ENCODE measurements at regions not wholly inside any gene's neighbourhood (a gene's known extent, or its start where the extent isn't known, plus 50 kb on each side); places are given as distances from the start of the nearest gene placed in this dataset.
"Not testable (repeated sequence)": the region's sequence is repeated elsewhere in the genome, so short reads cannot be mapped to it uniquely, and the experiment has no call there.

DNA sequence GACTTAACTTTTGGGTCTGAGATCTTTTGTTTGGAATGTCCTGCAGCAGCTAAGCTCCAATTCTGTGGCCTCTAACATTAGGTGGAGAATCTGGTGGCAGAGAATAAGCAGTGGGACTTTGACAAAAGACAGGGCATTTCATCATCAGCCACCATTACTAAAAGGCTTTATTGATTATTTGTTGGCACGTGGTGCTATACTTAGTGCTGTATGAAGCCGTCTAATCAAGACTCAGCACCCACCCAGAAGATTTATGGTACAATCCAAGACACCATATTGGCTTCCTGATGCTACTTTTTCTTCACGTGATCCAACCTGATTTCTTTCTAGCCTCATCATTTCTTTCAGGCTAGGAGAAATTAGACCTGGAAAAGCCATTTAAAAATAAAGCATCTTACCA is 80.7 kb upstream of the GRAMD1B start:
- in situ Hi-C loops (cut with HindIII; ENCODE audit: low sequenced_read_pairs): no loop called here
- no peak for DNase-seq (ENCODE audit: low read depth)

DNA sequence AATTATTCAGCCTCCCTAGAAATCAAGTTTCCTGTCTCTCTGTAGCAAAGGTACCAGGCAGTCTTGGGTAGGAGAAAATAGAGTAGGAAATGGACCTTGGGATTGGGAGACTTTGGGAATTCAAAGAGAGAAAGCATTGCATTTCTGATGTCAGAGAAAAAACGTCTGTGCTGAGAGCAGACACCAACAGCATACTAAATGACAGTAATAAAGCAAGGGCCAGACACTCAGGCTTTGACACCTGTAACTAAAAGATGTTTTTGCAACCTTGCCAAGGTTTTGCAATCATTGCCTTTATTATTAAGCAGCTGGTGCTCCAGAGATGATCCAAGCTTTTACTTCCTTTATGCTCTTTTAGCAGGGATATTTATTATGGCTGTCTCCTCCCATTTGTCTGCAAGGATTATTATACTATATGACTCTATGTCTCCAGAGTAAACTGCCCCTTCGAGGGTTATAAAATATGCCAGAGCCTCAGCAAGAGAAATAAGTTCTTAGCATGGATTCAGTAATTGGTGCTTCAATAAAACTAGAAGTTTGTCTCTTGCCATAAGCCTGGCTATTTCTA is 85.2 kb upstream of the GRAMD1B start:
- DNase-seq (ENCODE audit: low read depth): no peak
- in situ Hi-C loops (cut with HindIII; ENCODE audit: low sequenced_read_pairs): no loop called here
- no peak overlapping the region for H3K4me3 ChIP-seq (ENCODE audit: low read depth, low read length)
- TF ChIP-seq, protein P1, sequence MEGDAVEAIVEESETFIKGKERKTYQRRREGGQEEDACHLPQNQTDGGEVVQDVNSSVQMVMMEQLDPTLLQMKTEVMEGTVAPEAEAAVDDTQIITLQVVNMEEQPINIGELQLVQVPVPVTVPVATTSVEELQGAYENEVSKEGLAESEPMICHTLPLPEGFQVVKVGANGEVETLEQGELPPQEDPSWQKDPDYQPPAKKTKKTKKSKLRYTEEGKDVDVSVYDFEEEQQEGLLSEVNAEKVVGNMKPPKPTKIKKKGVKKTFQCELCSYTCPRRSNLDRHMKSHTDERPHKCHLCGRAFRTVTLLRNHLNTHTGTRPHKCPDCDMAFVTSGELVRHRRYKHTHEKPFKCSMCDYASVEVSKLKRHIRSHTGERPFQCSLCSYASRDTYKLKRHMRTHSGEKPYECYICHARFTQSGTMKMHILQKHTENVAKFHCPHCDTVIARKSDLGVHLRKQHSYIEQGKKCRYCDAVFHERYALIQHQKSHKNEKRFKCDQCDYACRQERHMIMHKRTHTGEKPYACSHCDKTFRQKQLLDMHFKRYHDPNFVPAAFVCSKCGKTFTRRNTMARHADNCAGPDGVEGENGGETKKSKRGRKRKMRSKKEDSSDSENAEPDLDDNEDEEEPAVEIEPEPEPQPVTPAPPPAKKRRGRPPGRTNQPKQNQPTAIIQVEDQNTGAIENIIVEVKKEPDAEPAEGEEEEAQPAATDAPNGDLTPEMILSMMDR (IDR thresholded peaks at IDR 0.05; ENCODE audit: low read depth, low read length, missing control alignments): no peak

More for the DNA sequence above, 80.7 kb upstream of the GRAMD1B start:
- TF ChIP-seq, protein P1 (IDR thresholded peaks at IDR 0.05; ENCODE audit: low read depth, low read length, missing control alignments): no peak
- no peak overlapping the region for H3K4me3 ChIP-seq (ENCODE audit: low read depth, low read length)

DNA sequence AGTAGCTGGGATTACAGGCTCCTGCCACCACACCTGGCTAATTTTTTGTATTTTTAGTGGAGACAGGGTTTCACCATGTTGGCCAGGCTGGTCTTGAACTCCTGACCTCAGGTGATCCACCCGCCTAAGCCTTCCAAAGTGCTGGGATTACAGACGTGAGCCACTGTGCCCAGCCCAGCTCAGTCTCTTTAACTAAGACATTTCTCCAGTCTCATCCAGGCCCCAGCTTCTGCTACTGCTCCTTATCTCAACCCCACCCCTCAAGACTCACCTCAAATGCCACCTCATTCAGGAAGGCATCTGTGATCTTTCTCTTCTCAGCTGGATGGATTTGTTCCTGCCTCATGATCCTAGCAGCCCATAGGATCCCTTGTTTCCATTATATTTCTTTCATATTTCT is 85.9 kb upstream of the GRAMD1B start:
- in situ Hi-C loops (cut with HindIII; ENCODE audit: low sequenced_read_pairs); DNase-seq (ENCODE audit: low read depth); H3K4me3 ChIP-seq (ENCODE audit: low read depth, low read length): not testable (repeated sequence)

DNA sequence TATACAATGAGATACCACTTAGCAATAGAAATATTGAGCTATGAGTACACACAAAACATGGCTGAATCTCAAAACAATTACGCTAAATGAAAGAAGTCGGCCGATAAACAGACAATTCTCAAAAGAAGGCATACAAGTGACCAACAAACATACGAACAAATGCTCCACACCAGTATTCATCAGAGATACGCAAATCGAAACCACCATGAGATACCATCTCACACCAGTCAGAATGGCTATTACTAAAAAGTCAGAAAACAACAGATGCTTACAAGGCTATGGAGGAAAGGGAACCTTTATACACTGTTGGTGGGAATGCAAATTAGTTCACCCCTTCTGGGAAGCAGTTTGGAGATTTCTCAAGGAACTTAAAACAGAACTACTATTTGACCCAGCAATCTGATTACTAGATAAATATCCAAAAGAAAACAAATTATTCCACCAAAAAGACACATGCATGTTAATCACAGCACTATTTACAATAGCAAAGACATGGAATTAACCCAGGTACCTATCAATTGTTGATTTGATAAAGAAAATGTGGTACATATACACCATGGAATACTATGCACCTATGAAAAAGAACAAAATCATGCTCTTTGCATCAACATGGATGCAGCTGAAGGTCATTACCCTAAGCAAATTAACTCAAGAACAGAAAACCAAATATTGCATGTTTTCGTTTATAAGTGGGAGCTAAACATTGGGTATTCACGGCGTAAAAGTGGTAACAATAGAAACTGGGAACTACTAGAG is 90.9 kb upstream of the GRAMD1B start:
- no peak overlapping the region for H3K4me3 ChIP-seq (ENCODE audit: low read depth, low read length)
- TF ChIP-seq, protein P1 (IDR thresholded peaks at IDR 0.05; ENCODE audit: low read depth, low read length, missing control alignments): no peak
- in situ Hi-C loops (cut with HindIII; ENCODE audit: low sequenced_read_pairs): no loop called here
- DNase-seq (ENCODE audit: low read depth): no peak

DNA sequence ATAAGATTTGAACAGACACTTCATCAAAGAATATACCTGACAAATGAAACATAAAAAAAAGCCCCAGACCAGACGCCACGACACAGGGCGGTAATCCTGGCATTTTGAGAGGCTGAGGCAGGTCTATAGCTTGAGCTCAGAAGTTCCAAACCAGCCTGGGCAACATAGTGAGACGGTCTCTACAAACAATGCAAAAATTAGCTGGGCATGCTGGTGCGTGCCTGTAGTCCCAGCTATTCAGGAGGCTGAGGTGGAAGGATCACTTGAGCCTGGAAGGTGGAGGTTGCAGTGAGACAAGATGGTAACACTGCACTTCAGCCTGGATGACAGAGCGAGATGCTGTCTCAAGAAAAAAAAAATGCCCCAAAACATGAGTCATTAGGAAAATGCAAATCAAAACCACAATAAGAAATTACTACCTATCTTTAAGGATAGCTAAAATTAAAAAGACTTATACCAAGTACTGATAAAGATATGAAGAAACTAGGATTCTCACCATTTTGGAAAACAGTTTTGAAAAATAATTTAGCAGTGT is 91.7 kb upstream of the GRAMD1B start:
- H3K4me3 ChIP-seq (ENCODE audit: low read depth, low read length): no peak overlapping the region
- DNase-seq (ENCODE audit: low read depth): no peak
- in situ Hi-C loops (cut with HindIII; ENCODE audit: low sequenced_read_pairs): no loop called here
- TF ChIP-seq, protein P1 (IDR thresholded peaks at IDR 0.05; ENCODE audit: low read depth, low read length, missing control alignments): no peak

DNA sequence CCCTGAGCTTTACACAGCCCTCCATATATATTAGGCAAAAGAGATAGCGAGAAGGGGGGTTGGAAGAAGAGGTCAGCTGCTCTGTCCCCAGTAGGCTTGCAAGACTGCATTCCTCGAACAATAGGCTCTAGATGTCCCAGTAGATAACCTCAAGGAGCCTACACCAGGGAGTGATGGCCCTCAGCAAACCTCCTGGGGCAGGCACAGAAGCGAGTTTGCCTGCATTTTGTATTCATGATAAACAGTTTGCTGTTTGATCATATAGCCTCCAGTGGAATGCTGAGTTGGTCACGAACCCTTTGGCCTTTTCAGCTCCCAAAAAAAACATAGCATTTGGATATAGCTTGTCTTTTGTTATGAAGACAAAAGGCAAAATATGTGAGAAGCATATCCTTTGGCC is 95.1 kb upstream of the GRAMD1B start:
- no peak for DNase-seq (ENCODE audit: low read depth)
- TF ChIP-seq, protein P1 (IDR thresholded peaks at IDR 0.05; ENCODE audit: low read depth, low read length, missing control alignments): no peak
- in situ Hi-C loops (cut with HindIII; ENCODE audit: low sequenced_read_pairs): no loop called here
- no peak overlapping the region for H3K4me3 ChIP-seq (ENCODE audit: low read depth, low read length)

DNA sequence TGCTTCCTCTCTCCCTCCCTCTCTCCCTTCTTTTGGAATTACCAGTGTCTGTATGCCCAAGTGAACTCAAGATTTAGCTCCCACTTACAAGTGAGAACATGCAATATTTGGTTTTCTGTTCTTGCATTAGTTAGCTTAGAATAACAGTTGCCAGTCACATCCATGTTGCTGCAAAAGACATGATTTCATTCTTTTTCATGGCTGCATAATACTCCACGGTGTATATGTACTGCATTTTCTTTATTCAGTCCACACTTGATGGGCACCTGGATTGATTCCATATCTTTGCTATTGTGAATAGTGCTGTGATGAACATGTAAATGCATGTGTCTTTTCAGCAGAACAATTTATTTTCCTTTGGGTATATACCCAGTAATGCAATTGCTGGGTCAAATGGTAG is 97.5 kb upstream of the GRAMD1B start:
- in situ Hi-C loops (cut with HindIII; ENCODE audit: low sequenced_read_pairs); H3K4me3 ChIP-seq (ENCODE audit: low read depth, low read length); DNase-seq (ENCODE audit: low read depth): not testable (repeated sequence)

Data from astrocyte of the cerebellum (primary cell).